Thymus (tissue), 11 donors: ENCODE measurements at regions not wholly inside any gene's neighbourhood (a gene's known extent, or its start where the extent isn't known, plus 50 kb on each side); places are given as distances from the start of the nearest gene placed in this dataset.
A peak's percentile ranks its signal among the peaks of the same experiment; 100 is the strongest.

Source experiments
- DNase-seq, 9 donors: peaks; one replicate each; pipeline ENCODE4 v3.0.0-alpha.2; 2013; ENCODE audit warnings: low spot score in 9 of 9, low read depth in 6 of 9, missing footprints in 1 of 9
- H3K27ac ChIP-seq, 2 donors: one replicate each; pipeline ENCODE4 v1.5.1; 2013; ENCODE audit warnings: control low read depth in 1 of 2, low read depth in 1 of 2, low read length in 1 of 2, mild to moderate bottlenecking in 1 of 2, moderate library complexity in 1 of 2
- H3K27me3 ChIP-seq, 2 donors: one replicate each; pipeline ENCODE4 v1.5.1; 2013; ENCODE audit warnings: low read length in 1 of 2; ENCODE audit not compliant: control insufficient read depth in 2 of 2, insufficient read depth in 1 of 2
- H3K36me3 ChIP-seq, 2 donors: one replicate each; pipeline ENCODE4 v1.5.1; 2013; ENCODE audit warnings: low read length in 1 of 2, mild to moderate bottlenecking in 1 of 2, moderate library complexity in 1 of 2; ENCODE audit not compliant: control insufficient read depth in 2 of 2, insufficient read depth in 2 of 2
- H3K4me1 ChIP-seq, 2 donors: one replicate each; pipeline ENCODE4 v1.5.1; 2013; ENCODE audit warnings: low read length in 2 of 2; ENCODE audit not compliant: control insufficient read depth in 2 of 2, insufficient read depth in 2 of 2
- H3K4me3 ChIP-seq, 2 donors: one replicate each; pipeline ENCODE4 v1.5.1; 2013; ENCODE audit warnings: low read length in 2 of 2, control low read depth in 1 of 2, mild to moderate bottlenecking in 1 of 2
- H3K9me3 ChIP-seq, 2 donors: one replicate each; pipeline ENCODE4 v1.5.1; 2013; ENCODE audit warnings: low read length in 1 of 2, mild to moderate bottlenecking in 1 of 2; ENCODE audit not compliant: control insufficient read depth in 2 of 2, insufficient read depth in 1 of 2
- WGBS: extraction: QIAGEN DNeasy Blood & Tissue Kit; methylation state at CpG from one replicate; pipeline ENCODE4 v1.1.7; 2013; 5-methylcytosine and 5-hydroxymethylcytosine counted together
- donor health status: healthy.

- no peaks in the 10 kb centered on the region for H3K36me3 ChIP-seq
- H3K27ac ChIP-seq = no peak overlapping the region
- H3K4me3 ChIP-seq = no peak overlapping the region
- H3K9me3 ChIP-seq = no peaks in the 10 kb centered on the region
- peak in 1 of 9 donors; percentile 1 for DNase-seq
- H3K4me1 ChIP-seq = no peaks in the 10 kb centered on the region
- H3K27me3 ChIP-seq = no peaks in the 10 kb centered on the region
- 85% methylated on average over 9 of the region's 9 CpGs for WGBS
These were observed 2101.7 kb upstream of the PCDH20 start for GRCh38 chr13:63517371-63517770.

- no peaks in the 10 kb centered on the region for H3K27me3 ChIP-seq
- H3K27ac ChIP-seq = no peak overlapping the region
- no peaks in the 10 kb centered on the region for H3K36me3 ChIP-seq
- H3K4me1 ChIP-seq = no peaks in the 10 kb centered on the region
- no peaks in the 10 kb centered on the region for H3K9me3 ChIP-seq
- H3K4me3 ChIP-seq = no peak overlapping the region
- WGBS = 85% methylated on average over 1 of the region's 1 CpG
- DNase-seq = no peak
These were observed 2100.5 kb upstream of the PCDH20 start for GRCh38 chr13:63516124-63516523.

GRCh38 chr13:63514886-63515285, 2099.2 kb upstream of the PCDH20 start:
- WGBS = 87% methylated on average over 2 of the region's 2 CpGs
- Histone ChIP-seq H3K4me1 (no peaks in the 10 kb centered on the region), H3K9me3 (peaks cover 0 to 1% of the 10 kb centered on the region in 2 donors), H3K27ac (no peak overlapping the region), H3K36me3 (no peaks in the 10 kb centered on the region), H3K4me3 (no peak overlapping the region), H3K27me3 (no peaks in the 10 kb centered on the region)
- DNase-seq = no peak

GRCh38 chr13:63512095-63512494, 2096.4 kb upstream of the PCDH20 start:
- H3K4me3 ChIP-seq = no peak overlapping the region
- no peaks in the 10 kb centered on the region for H3K36me3 ChIP-seq
- WGBS = 93% methylated on average over 8 of the region's 8 CpGs
- no peaks in the 10 kb centered on the region for H3K27me3 ChIP-seq
- H3K9me3 ChIP-seq = peaks cover 0 to 1% of the 10 kb centered on the region in 2 donors
- DNase-seq = no peak
- H3K27ac ChIP-seq = no peak overlapping the region
- H3K4me1 ChIP-seq = no peaks in the 10 kb centered on the region

GRCh38 chr13:63501702-63502101, 2086.1 kb upstream of the PCDH20 start:
- H3K4me1 ChIP-seq = no peaks in the 10 kb centered on the region
- no peak overlapping the region for H3K4me3 ChIP-seq
- WGBS = 32% methylated on average over 1 of the region's 1 CpG
- H3K36me3 ChIP-seq = no peaks in the 10 kb centered on the region
- H3K9me3 ChIP-seq = no peaks in the 10 kb centered on the region
- no peaks in the 10 kb centered on the region for H3K27me3 ChIP-seq
- no peak overlapping the region for H3K27ac ChIP-seq
- no peak for DNase-seq

GRCh38 chr13:63497601-63498000, 2082.0 kb upstream of the PCDH20 start:
- Histone ChIP-seq H3K4me1 (no peaks in the 10 kb centered on the region), H3K4me3 (no peak overlapping the region), H3K27ac (no peak overlapping the region), H3K36me3 (no peaks in the 10 kb centered on the region), H3K9me3 (no peaks in the 10 kb centered on the region), H3K27me3 (no peaks in the 10 kb centered on the region)
- DNase-seq = no peak

GRCh38 chr13:63492604-63493003, 2077.0 kb upstream of the PCDH20 start:
- no peak overlapping the region for H3K4me3 ChIP-seq
- H3K27me3 ChIP-seq = no peaks in the 10 kb centered on the region
- no peak for DNase-seq
- no peaks in the 10 kb centered on the region for H3K4me1 ChIP-seq
- 94% methylated on average over 2 of the region's 2 CpGs for WGBS
- H3K9me3 ChIP-seq = no peaks in the 10 kb centered on the region
- no peak overlapping the region for H3K27ac ChIP-seq
- no peaks in the 10 kb centered on the region for H3K36me3 ChIP-seq

DNA sequence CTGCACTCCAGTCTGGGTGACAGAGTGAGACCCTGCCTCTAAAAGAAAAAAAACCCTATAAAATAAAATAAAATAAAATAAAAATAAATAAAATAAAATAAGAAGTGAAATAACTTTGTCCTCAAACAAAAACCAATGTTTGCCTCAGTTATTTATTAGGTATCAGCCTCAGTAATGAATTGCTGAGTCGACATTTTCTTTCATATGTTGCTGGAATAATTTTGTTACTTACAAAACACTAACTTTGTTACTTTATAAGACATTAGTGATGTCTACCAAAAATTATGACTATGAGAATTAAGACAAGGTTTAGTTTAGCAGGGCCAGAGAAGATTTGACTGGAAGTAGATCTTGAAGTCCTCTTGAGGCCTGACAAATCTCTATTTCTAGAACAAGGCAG, 2074.5 kb upstream of the PCDH20 start:
- Histone ChIP-seq H3K27ac (no peak overlapping the region), H3K4me3 (no peak overlapping the region), H3K4me1 (no peaks in the 10 kb centered on the region), H3K36me3 (no peaks in the 10 kb centered on the region), H3K27me3 (no peaks in the 10 kb centered on the region), H3K9me3 (no peaks in the 10 kb centered on the region)
- 91% methylated on average over 1 of the region's 1 CpG for WGBS
- no peak for DNase-seq

GRCh38 chr13:63481334-63481733, 2065.7 kb upstream of the PCDH20 start:
- no peaks in the 10 kb centered on the region for H3K4me1 ChIP-seq
- H3K9me3 ChIP-seq = no peaks in the 10 kb centered on the region
- H3K27ac ChIP-seq = no peak overlapping the region
- H3K4me3 ChIP-seq = no peak overlapping the region
- H3K36me3 ChIP-seq = no peaks in the 10 kb centered on the region
- no peaks in the 10 kb centered on the region for H3K27me3 ChIP-seq
- peak in 1 of 9 donors; percentile 1 for DNase-seq

DNA sequence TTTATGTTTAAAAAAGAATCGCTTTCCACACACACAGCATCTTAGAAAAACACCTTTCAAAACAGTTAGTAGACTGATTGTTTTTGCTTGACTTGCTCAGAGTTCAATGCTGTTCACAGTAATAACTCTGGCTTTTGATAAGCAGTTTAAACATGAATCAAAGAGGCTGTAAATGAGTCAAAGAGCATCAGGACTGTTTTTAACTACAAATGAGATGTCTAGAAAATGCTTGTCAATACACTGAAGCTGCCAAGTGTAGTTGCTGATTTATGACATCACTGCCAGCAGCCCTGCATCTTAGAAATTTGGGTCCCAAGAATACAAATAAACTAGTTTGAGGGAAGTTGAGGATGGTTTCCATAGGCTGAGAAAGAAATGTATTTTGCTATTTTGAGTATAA, 2057.1 kb upstream of the PCDH20 start:
- Histone ChIP-seq H3K36me3 (no peaks in the 10 kb centered on the region), H3K4me1 (no peaks in the 10 kb centered on the region), H3K27me3 (no peaks in the 10 kb centered on the region), H3K9me3 (no peaks in the 10 kb centered on the region), H3K27ac (no peak overlapping the region), H3K4me3 (no peak overlapping the region)
- 86% methylated on average over 1 of the region's 1 CpG for WGBS
- no peak for DNase-seq
